NB4 (cell line): ENCODE measurements at regions not wholly inside any gene's neighbourhood (a gene's known extent, or its start where the extent isn't known, plus 50 kb on each side); places are given as distances from the start of the nearest gene placed in this dataset.
"Not testable (repeated sequence)": the region's sequence is repeated elsewhere in the genome, so short reads cannot be mapped to it uniquely, and the experiment has no call there.

ENCODE experiments used
- DNase-seq: peaks from one replicate; pipeline ENCODE4 v3.0.0; 2010; ENCODE audit warnings: low read depth
- H3K4me3 ChIP-seq: one replicate; pipeline ENCODE4 v1.5.1; 2011; ENCODE audit warnings: mild to moderate bottlenecking, low read depth, low read length, moderate library complexity

DNA sequence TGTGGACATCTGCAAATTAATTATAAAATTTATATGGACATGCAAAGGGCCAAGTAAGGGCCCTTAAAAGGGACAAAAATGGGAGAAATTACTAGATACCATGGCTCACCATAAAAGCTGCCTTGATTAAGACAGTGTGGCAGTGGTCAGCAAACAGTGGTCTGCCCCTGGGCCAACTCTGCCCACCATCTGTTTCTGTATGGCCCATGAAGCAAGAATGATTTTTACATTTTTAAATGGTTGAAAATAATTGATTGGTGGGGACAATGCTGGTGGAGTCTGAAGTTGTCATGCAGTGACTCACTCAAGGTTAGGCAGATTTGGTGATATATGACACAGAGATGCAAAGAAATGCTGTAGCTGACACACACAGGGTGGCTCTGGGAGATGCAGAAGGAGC is 143.2 kb upstream of the PRDM7 start:
- DNase-seq, H3K4me3 ChIP-seq: not testable (repeated sequence)

DNA sequence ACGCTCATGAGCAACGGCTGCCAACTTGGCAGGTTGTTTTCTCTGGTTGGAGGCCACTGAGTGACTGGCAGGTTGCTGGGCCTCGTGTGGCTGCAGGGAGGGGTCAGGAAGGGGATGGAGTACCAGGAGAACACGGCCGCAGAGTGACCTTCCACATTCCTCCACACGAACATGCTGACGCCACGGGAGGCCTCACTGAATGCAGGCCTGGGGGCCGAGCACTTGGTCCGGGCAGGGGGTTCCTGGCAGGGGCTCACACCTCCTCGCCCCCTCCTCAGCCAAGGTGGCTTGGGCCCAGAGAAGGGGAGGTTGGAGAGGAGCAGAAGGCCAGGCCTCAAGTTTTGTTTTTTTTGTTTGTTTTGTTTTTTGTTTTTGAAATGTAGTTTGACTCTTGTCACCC is 98.5 kb upstream of the PRDM7 start:
- not testable (repeated sequence) for DNase-seq, H3K4me3 ChIP-seq

DNA sequence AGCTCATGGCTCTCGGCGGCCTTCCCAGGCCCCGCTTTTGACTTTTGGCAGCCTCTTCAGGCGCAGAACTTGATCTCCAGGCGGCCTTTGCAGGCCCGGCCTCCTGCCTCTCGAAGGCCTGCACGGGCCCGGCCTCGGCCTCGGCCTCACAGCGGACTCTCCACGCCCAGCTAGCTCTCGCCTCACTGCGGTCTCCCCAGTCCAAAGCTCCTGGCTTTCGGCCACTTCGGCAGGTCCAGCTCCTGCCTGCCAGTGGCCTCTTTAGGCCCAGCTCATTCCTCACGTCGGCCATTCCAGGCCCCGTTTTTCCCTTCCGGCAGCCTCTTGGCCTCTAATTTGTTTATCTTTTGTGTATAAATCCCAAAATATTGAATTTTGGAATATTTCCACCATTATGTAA is 94.5 kb upstream of the PRDM7 start:
- H3K4me3 ChIP-seq, DNase-seq: not testable (repeated sequence)

- not testable (repeated sequence) for H3K4me3 ChIP-seq
Observed at GRCh38 chr16:90169127-90169655, 92.1 kb upstream of the PRDM7 start.

DNA sequence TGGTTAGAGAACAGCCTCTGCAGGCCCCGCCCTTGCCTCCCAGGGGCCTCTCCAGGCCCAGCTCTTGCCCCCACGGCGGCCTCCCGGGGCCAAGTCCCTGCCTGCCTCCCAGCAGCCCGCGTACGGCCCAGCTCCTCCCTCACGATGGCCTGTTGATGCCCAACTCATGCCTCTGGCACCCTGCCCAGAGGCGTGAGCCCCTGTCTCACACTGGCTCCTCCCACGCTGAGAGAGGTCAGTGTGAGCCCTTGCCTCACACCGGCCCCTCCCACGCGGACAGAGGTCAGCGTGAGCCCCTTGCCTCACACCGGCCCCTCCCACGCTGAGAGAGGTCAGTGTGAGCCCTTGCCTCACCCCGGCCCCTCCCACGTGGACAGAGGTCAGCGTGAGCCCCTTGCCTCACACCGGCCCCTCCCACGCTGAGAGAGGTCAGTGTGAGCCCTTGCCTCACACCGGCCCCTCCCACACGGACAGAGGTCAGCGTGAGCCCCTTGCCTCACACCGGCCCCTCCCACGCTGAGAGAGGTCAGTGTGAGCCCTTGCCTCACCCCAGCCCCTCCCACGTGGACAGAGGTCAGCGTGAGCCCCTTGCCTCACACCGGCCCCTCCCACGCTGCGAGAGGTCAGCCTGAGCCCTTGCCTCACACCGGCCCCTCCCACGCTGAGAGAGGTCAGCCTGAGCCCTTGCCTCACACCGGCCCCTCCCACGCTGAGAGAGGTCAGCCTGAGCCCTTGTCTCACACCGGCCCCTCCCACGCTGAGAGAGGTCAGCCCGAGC is 91.4 kb upstream of the PRDM7 start:
- H3K4me3 ChIP-seq, result not testable (repeated sequence)
- DNase-seq, result peak; percentile 16

More at GRCh38 chr16:90169127-90169655, 92.1 kb upstream of the PRDM7 start:
- DNase-seq, result not testable (repeated sequence)

GRCh38 chr16:90167734-90168133 is 90.6 kb upstream of the PRDM7 start:
- not testable (repeated sequence) for DNase-seq, H3K4me3 ChIP-seq

GRCh38 chr16:90166679-90167556 is 89.8 kb upstream of the PRDM7 start:
- peak; percentile 0 for DNase-seq
- H3K4me3 ChIP-seq, result not testable (repeated sequence)

- H3K4me3 ChIP-seq, result not testable (repeated sequence)
- peak; percentile 1 for DNase-seq
Observed at GRCh38 chr16:90151027-90151426, 73.9 kb upstream of the PRDM7 start.
